Tongue (tissue), 1 donor: ENCODE measurements at regions not wholly inside any gene's neighbourhood (a gene's known extent, or its start where the extent isn't known, plus 50 kb on each side); places are given as distances from the start of the nearest gene placed in this dataset.
"Not testable (repeated sequence)": the region's sequence is repeated elsewhere in the genome, so short reads cannot be mapped to it uniquely, and the experiment has no call there.

Source experiments
- DNase-seq: peaks from one replicate; pipeline ENCODE4 v3.0.0-alpha.2; 2015

- DNase-seq: no peak
Observed at GRCh38 chr7:131726031-131726430, 169.6 kb upstream of the PODXL start.

DNA sequence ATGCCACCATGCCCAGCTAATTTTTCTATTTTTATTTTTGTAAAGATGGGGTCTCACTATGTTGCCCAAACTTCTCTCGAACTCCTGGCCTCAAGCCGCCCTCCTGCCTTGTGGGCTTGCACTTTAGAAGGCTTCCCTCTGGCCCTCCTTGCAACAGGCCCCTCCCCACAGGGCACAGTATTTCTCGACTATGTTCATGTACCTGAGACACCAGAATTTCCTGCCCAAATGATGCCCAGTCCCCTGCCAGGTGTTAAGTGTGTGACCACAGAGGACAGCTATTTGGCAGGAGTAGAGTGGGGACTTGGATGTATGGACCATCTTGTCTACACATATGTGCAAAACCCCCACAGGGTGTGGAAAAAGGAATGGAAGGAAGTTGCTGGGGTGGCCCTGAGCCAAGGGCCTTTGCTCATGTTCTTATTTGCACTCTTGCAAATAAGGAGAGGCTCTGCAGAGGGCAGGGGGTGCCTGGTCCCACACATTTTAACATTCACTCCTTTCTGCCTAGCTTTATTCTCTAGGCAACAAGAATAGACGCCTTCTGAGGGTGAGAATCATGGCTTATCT is 168.4 kb upstream of the PODXL start:
- no peak for DNase-seq

DNA sequence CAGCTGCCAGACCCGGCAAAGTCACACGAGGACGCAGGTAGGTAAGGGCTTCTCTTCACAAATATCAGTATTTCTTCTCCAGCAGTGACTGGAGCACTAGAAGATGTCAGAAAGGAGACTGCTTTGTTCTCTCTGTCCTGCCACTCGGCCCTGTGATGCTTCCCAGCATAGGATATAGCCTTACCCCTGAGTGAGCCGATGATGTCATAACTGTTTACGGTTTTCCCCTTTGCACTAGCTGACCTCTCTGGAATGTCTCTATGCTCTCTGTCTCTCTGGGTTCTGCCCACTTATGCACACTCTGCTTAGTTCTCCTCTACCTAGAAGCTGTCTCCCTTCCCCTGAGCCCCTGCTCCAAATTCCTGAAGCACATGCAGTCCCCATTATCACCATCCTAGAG is 167.5 kb upstream of the PODXL start:
- no peak for DNase-seq

GRCh38 chr7:131722371-131722770 is 165.9 kb upstream of the PODXL start:
- no peak for DNase-seq

GRCh38 chr7:131721660-131722059 is 165.2 kb upstream of the PODXL start:
- DNase-seq: no peak

- DNase-seq: no peak
Observed at GRCh38 chr7:131720703-131721102, 164.3 kb upstream of the PODXL start.

DNA sequence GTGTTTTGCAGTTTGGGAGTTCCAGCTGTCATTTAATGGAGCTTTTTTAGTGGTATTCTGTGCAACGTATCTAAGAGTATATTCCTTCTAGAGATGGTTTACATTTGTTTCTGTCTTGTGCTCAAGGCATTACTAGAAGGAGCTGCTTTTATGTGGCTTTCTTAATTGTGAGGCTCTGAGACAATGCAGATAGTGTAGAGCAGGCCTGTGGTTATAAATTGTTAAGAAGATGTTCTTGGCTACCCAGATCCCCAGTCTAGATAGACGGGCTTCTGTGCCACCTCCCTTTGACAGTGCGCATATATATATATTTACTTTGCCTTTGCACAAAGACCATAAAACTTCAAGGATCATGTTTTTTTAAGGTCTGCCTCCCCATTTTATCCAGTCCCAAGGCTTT is 160.8 kb upstream of the PODXL start:
- no peak for DNase-seq

DNA sequence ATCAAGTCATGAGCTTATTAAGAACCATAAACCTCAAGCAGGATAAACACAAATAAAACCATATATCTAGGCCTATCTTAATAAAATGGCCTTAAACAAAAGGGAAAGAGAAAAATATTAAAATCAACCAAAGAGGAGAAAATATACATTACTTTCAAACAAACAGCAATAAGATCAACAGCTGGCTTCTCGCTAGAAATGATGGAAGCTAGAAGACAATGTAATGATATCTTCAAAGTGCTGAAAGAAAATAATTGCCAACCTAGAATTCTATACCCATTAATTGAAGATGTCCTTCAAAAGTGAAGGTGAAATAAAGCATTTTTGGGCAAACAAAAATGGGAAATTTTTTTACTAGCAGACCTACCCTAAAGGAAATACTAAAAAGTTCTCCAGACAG is 142.9 kb upstream of the PODXL start:
- no peak for DNase-seq

- DNase-seq: peak; percentile 69
Observed at GRCh38 chr7:131692131-131692960, 135.9 kb upstream of the PODXL start.

- no peak for DNase-seq
Observed at GRCh38 chr7:131691454-131692130, 135.2 kb upstream of the PODXL start.

DNA sequence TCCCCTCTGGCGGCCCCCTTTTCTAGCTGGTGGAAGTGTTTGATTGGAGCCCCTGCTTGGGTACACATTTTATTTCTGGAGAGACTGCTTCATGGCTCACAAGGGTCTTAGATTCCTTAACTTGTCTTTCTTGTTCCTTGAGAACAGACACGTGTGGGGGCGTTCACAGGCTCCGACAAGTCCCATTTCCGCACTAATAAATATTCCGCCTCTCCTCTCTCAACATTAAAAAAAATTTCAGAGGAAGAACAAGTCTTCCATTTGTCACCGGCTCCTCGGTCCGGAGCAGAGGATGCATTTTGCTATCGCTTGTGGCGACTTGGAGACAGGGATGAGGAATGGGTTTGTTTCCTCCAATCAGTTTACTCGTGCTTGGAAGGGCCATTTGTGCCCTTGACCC is 134.0 kb upstream of the PODXL start:
- no peak for DNase-seq

GRCh38 chr7:131689662-131690234 is 133.3 kb upstream of the PODXL start:
- no peak for DNase-seq

GRCh38 chr7:131688738-131689661 is 132.6 kb upstream of the PODXL start:
- DNase-seq: peak; percentile 79

- DNase-seq: no peak
Observed at GRCh38 chr7:131687296-131687695, 130.9 kb upstream of the PODXL start.

DNA sequence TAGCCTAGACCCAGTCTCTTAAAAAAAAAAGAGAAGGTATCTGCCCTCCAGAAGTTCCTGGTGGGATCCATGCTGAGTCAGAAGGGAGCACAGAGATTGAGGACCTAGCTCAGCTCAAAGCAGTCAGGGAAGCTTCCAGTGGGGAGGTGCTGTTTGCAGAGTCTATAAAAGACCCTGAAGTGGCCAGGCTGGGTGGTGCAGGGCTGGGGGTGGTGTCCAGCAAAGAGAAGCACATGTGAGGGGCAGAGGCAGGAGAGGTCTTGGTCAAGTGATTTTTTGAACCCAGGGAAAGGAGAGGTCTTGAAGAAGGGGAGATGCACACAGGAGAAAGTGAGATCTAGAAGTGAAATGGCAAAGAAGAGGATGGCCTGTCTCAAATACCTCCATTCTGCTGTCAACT is 130.4 kb upstream of the PODXL start:
- no peak for DNase-seq

GRCh38 chr7:131683536-131684125 is 127.2 kb upstream of the PODXL start:
- no peak for DNase-seq

GRCh38 chr7:131681961-131682360 is 125.5 kb upstream of the PODXL start:
- DNase-seq: no peak

GRCh38 chr7:131679071-131679470 is 122.6 kb upstream of the PODXL start:
- not testable (repeated sequence) for DNase-seq

DNA sequence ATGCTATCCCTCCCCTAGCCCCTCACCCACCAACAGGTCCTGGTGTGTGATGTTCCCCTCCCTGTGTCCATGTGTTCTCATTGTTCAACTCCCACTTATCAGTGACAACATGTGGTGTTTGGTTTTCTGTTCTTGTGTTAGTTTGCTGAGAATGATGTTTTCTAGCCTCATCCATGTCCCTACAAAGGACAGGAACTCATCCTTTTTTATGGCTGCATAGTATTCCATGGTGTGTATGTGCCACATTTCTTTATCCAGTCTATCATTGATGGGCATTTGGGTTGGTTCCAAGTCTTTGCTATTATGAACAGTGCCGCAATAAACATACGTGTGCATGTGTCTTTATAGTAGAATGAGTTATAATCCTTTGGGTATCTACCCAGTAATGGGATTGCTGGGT is 120.4 kb upstream of the PODXL start:
- not testable (repeated sequence) for DNase-seq

- peak; percentile 28 for DNase-seq
Observed at GRCh38 chr7:131674131-131674530, 117.7 kb upstream of the PODXL start.

DNA sequence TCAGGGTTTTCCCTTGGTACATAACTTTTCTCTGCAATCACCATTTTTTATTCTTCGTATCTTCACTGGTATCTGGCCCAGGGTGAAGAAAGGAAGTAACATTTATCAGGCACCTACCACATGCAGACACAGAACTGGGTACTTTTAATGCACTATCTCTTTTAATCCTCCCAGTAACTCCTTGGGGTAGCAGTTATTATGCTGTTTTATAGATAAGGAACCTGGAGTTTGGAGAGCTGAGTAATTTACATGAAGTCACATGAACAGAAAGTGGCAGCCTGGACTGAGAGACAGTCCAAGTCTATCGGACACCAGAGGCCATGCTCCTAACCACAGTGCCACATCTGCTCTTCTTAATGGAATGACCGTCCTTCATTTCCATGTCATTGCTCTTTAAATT is 117.1 kb upstream of the PODXL start:
- DNase-seq: no peak

DNA sequence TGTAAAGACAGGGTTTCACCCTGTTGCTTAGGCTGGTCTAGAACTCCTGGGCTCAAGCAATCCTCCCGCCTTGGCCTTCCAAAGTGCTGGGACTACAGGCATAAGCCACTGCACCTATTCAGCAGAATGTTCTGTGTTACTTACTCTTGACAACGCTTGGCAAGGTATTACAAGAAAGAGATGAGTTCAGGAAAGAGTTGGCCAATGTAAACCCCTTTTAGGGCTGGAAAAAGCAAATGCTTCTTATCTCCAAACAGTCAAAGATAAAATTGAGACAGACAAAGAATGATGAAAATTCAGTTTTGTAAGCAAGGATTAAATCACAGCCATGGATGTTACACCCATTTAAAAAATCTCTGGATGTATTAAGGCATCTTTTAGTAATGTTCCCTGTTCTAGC is 114.0 kb upstream of the PODXL start:
- no peak for DNase-seq
